Heart left ventricle (tissue), 16 donors: ENCODE measurements at regions not wholly inside any gene's neighbourhood (a gene's known extent, or its start where the extent isn't known, plus 50 kb on each side); places are given as distances from the start of the nearest gene placed in this dataset.

ENCODE experiments used
- ATAC-seq, 4 donors: fragments of 200-7000 bp; cut with Tn5 transposase; one replicate each; pipeline ENCODE4 v1.9.1; 2020 to 2022; ENCODE audit warnings: moderate library complexity in 4 of 4, mild to moderate bottlenecking in 3 of 4, moderate number of reproducible peaks in 1 of 4
- DNase-seq, 5 donors: peaks; one replicate each; pipeline ENCODE4 v3.0.0-alpha.2; 2020
- H3K27ac ChIP-seq, 12 donors: fragments of 200-600 bp; sonication (generic) in 4 of 12; one replicate each; pipeline versions ENCODE4 v1.5.0 to v1.8.0; 2016 to 2022; ENCODE audit warnings: mild to moderate bottlenecking in 2 of 12
- H3K27me3 ChIP-seq, 9 donors: fragments of 200-600 bp; sonication (generic) in 2 of 9; one replicate each; pipeline versions ENCODE4 v1.5.1 to v1.8.0; 2016 to 2022; ENCODE audit warnings: mild to moderate bottlenecking in 3 of 9
- H3K36me3 ChIP-seq, 9 donors: fragments of 200-600 bp; sonication (generic) in 2 of 9; one replicate each; pipeline versions ENCODE4 v1.5.0 to v1.8.0; 2018 to 2022; ENCODE audit warnings: mild to moderate bottlenecking in 2 of 9
- H3K4me1 ChIP-seq, 12 donors: fragments of 200-600 bp; sonication (generic) in 4 of 12; one replicate each; pipeline versions ENCODE4 v1.5.0 to v1.8.0; 2016 to 2022; ENCODE audit warnings: mild to moderate bottlenecking in 3 of 12
- H3K4me3 ChIP-seq, 12 donors: fragments of 200-600 bp; sonication (generic) in 4 of 12; one replicate each; pipeline versions ENCODE4 v1.5.0 to v1.8.0; 2017 to 2022; ENCODE audit warnings: mild to moderate bottlenecking in 9 of 12, moderate library complexity in 4 of 12
- H3K9me3 ChIP-seq, 12 donors: fragments of 200-600 bp; sonication (generic) in 4 of 12; one replicate each; pipeline versions ENCODE4 v1.5.0 to v1.8.0; 2016 to 2022; ENCODE audit warnings: mild to moderate bottlenecking in 1 of 12
- CTCF ChIP-seq, 12 donors: fragments of 200-600 bp; sonication (generic) in 4 of 12; IDR thresholded peaks; one replicate each; pipeline versions ENCODE4 v1.5.0 to v1.8.0; 2018 to 2022; ENCODE audit warnings: antibody characterized with exemption in 12 of 12, mild to moderate bottlenecking in 5 of 12
- POLR2A ChIP-seq, 2 donors: fragments of 450-650 bp; IDR thresholded peaks; one replicate each; pipeline ENCODE4 v1.6.1; 2017; ENCODE audit warnings: antibody characterized with exemption in 2 of 2, mild to moderate bottlenecking in 2 of 2, moderate library complexity in 2 of 2
- WGBS, 4 donors: extraction: QIAGEN DNeasy Blood & Tissue Kit in 2 of 4; methylation state at CpG; one replicate each; pipeline versions ENCODE4 v1.1.5 to v1.1.7; 2013 to 2018; 5-methylcytosine and 5-hydroxymethylcytosine counted together
- intact Hi-C, 10 donors: fragments of 100-400 bp; cut with DNase I; formaldehyde crosslinking; loops; one replicate each; pipeline versions ENCODE4 v1.11.1 to v1.14.2; 2022
- donor health status: ischemic (EF 13 %, LVEDD 7.1; RV severe dilation, severe dysfunction).
- donor health status: healthy with polysubstance abuse.
- donor health status: DM: no; HTN: yes; CAD: no.
- donor health status: DM: no; HTN: no; CAD: no.
- donor health status: ischemic (EF 25% LVEDD 6.9; RV normal size, moderate dysfunction).
- donor health status: ischemic (EF 25% LVEDD 5.7; RV mildly dilated, moderate dysfunction).
- donor health status: healthy.
- donor health status: DM: yes; HTN: yes; CAD: no.
- donor health status: ischemic (EF 35%, LVEDD 5.7; RV mildly dilated, moderate dysfunction).
- donor health status: nonischemic (EF 11% LVEDD 7.7; RV severe dilation, severe dysfunction).
- donor health status: DM: yes; HTN: yes; CAD: no.
- donor health status: PGD.
- donor health status: ischemic (EF 29% LVEDD 5.4; RV normal size, mild dysfunction).
- donor health status: nonischemic (EF 23%, LVEDD 6.1; RV moderate dilation, normal function).

DNA sequence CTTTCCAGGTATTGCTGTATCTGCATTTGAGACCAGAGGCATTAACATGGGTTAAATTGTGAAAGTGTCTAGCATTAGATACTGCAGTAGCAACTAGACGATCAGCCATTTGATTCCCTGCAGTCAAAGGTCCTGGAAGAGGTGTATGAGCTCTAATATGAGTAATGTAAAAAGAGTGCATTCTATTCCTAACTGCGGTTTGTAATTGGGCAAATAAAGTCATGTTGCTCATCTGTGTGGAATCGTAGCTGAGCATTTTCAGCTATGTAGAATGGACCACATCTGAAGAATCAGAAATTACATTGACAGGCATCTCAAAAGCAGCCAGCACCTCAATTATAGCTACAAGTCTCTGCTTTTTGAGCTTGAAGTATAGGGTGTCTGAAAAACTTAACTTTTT lies 157.6 kb downstream of the ZNF518B start:
- Histone ChIP-seq H3K4me3 (no peak overlapping the region), H3K36me3 (no peaks in the 10 kb centered on the region), H3K27ac (no peak overlapping the region), H3K4me1 (peaks cover 0 to 10% (median 1%) of the 10 kb centered on the region in 12 donors), H3K9me3 (no peaks in the 10 kb centered on the region), H3K27me3 (no peaks in the 10 kb centered on the region)
- no peak for DNase-seq
- ATAC-seq, result no peak
- TF ChIP-seq CTCF (IDR thresholded peaks at IDR 0.05) (no peak), POLR2A (IDR thresholded peaks at IDR 0.05) (no peak)
- WGBS, 4 donors, result 50 to 62% (median 55%) methylated on average over 3 of the region's 3 CpGs
- intact Hi-C loops, result no loop called here

GRCh38 chr4:10298681-10299080 lies 158.5 kb downstream of the ZNF518B start:
- 85 to 94% (median 92%) methylated on average over 3 of the region's 3 CpGs for WGBS, 4 donors
- Histone ChIP-seq H3K9me3 (no peaks in the 10 kb centered on the region), H3K27ac (no peak overlapping the region), H3K4me1 (peaks cover 0 to 10% (median 1%) of the 10 kb centered on the region in 12 donors), H3K4me3 (no peak overlapping the region), H3K36me3 (no peaks in the 10 kb centered on the region), H3K27me3 (no peaks in the 10 kb centered on the region)
- ATAC-seq (no peak), DNase-seq (no peak)
- intact Hi-C loops, result no loop called here
- TF ChIP-seq CTCF (IDR thresholded peaks at IDR 0.05) (no peak), POLR2A (IDR thresholded peaks at IDR 0.05) (no peak)

GRCh38 chr4:10296730-10297129 lies 160.5 kb downstream of the ZNF518B start:
- Histone ChIP-seq H3K9me3 (no peaks in the 10 kb centered on the region), H3K36me3 (no peaks in the 10 kb centered on the region), H3K4me3 (no peak overlapping the region), H3K27ac (peak overlapping the region in 2 of 12 donors; percentile 10 to 55), H3K4me1 (peaks cover 0 to 10% (median 1%) of the 10 kb centered on the region in 12 donors), H3K27me3 (no peaks in the 10 kb centered on the region)
- DNase-seq, result peak in 1 of 5 donors; percentile 9
- intact Hi-C loops, result no loop called here
- WGBS, 4 donors, result 25 to 30% (median 26%) methylated on average over 3 of the region's 3 CpGs
- TF ChIP-seq CTCF (IDR thresholded peaks at IDR 0.05), result no peak
- no peak for TF ChIP-seq POLR2A (IDR thresholded peaks at IDR 0.05)
- peak in 3 of 4 donors; percentile 77 to 86 (median 81) for ATAC-seq

DNA sequence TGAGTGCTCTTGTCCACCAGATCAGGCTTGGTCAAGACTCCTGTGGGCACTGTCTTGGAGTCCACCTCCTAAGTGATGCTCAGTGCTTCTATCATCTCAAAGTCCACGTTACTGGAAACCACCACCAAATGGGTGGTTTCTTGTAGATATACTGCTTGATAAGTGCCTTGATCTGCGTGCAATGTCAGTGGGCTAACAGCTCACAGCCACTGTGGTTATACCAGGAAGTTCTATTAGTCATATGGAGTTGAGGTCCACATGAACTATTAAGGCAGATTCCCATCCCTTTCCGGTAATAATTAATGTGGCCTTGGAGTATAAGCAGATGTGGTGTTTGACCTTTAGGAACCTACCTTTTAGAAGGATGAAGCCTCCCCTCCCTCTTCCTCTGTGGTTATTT lies 161.9 kb downstream of the ZNF518B start:
- Histone ChIP-seq H3K4me1 (peaks cover 0 to 10% (median 1%) of the 10 kb centered on the region in 12 donors), H3K4me3 (no peak overlapping the region), H3K9me3 (no peaks in the 10 kb centered on the region), H3K27ac (no peak overlapping the region), H3K27me3 (no peaks in the 10 kb centered on the region), H3K36me3 (no peaks in the 10 kb centered on the region)
- intact Hi-C loops, result no loop called here
- TF ChIP-seq CTCF (IDR thresholded peaks at IDR 0.05), result no peak
- no peak for TF ChIP-seq POLR2A (IDR thresholded peaks at IDR 0.05)
- WGBS, 4 donors, result 84 to 91% (median 87%) methylated on average over 3 of the region's 3 CpGs
- no peak for DNase-seq
- no peak for ATAC-seq
